OCI-LY3 (cell line): ENCODE measurements at regions not wholly inside any gene's neighbourhood (a gene's known extent, or its start where the extent isn't known, plus 50 kb on each side); places are given as distances from the start of the nearest gene placed in this dataset.
"Not testable (repeated sequence)": the region's sequence is repeated elsewhere in the genome, so short reads cannot be mapped to it uniquely, and the experiment has no call there.

ENCODE experiments used
- H2AFZ ChIP-seq: fragments of 200-600, 300-600 bp; shearing (Covaris generic); 2 replicates; pipeline ENCODE4 v1.6.0; 2014; ENCODE audit warnings: antibody characterized with exemption, low read depth, low read length
- H3K27ac ChIP-seq: fragments of 200-600, 300-600 bp; sonication (generic); 2 replicates; pipeline ENCODE4 v1.5.1; 2014; ENCODE audit warnings: mild to moderate bottlenecking, low read length, moderate library complexity, mixed read lengths
- H3K27me3 ChIP-seq: fragments of 200-600, 300-600 bp; sonication (generic); 2 replicates; pipeline ENCODE4 v1.6.1; 2014; ENCODE audit warnings: low read depth, low read length, mixed read lengths
- H3K36me3 ChIP-seq: fragments of 200-600, 300-600 bp; sonication (generic); replicated peaks from 2 replicates; pipeline ENCODE3; 2014; ENCODE audit warnings: low read depth, low read length, mixed read lengths
- H3K4me1 ChIP-seq: fragments of 300-600, 200-600 bp; sonication (generic); 2 replicates; pipeline ENCODE4 v1.6.1; 2014; ENCODE audit warnings: low read length, mixed read lengths
- H3K4me2 ChIP-seq: fragments of 200-600, 300-600 bp; sonication (generic); 2 replicates; pipeline ENCODE4 v1.6.1; 2014; ENCODE audit warnings: low read length, mixed read lengths
- H3K4me3 ChIP-seq: fragments of 300-600, 200-600 bp; sonication (generic); 2 replicates; pipeline ENCODE4 v1.5.1; 2014; ENCODE audit warnings: antibody characterized with exemption, mild to moderate bottlenecking, low read length, moderate library complexity
- H3K79me2 ChIP-seq: fragments of 300-600, 200-600 bp; shearing (Covaris generic); 2 replicates; pipeline ENCODE4 v1.6.1; 2014; ENCODE audit warnings: mild to moderate bottlenecking, low read length, mixed read lengths
- H3K9ac ChIP-seq: fragments of 300-600, 200-600 bp; shearing (Covaris generic); 2 replicates; pipeline ENCODE4 v1.6.0; 2014; ENCODE audit warnings: mild to moderate bottlenecking, low read length, moderate library complexity
- H3K9me3 ChIP-seq: fragments of 200-600, 300-600 bp; shearing (Covaris generic); 2 replicates; pipeline ENCODE4 v1.6.1; 2014; ENCODE audit warnings: low read length, mixed read lengths; ENCODE audit not compliant: insufficient read depth
- H4K20me1 ChIP-seq: fragments of 200-600, 300-600 bp; sonication (generic); 2 replicates; pipeline ENCODE4 v1.6.1; 2016; ENCODE audit warnings: low read length, mixed read lengths; ENCODE audit not compliant: insufficient read depth
- CTCF ChIP-seq: fragments of 200-600, 300-600 bp; sonication (generic); IDR thresholded peaks from 2 replicates; pipeline ENCODE4 v1.5.1; 2014; ENCODE audit warnings: antibody characterized with exemption, low read length, low read depth
- EZH2phosphoT487 ChIP-seq: fragments of 200-600 bp; shearing (Covaris generic); IDR thresholded peaks from 2 replicates; pipeline ENCODE4 v1.6.1; 2018; ENCODE audit warnings: antibody characterized with exemption, mixed run types, low read depth

- H3K4me2 ChIP-seq, result no peak overlapping the region
- no peaks in the 10 kb centered on the region for H3K9me3 ChIP-seq
- no peaks in the 10 kb centered on the region for H3K4me1 ChIP-seq
- no peak overlapping the region for H2AFZ ChIP-seq
- H3K36me3 ChIP-seq, result no peaks in the 10 kb centered on the region
- no peak overlapping the region for H3K27ac ChIP-seq
- H3K9ac ChIP-seq, result no peak overlapping the region
- H3K79me2 ChIP-seq, result no peaks in the 10 kb centered on the region
- no peaks in the 10 kb centered on the region for H3K27me3 ChIP-seq
- TF ChIP-seq CTCF, result no peak
- no peak for TF ChIP-seq EZH2phosphoT487
- H3K4me3 ChIP-seq, result no peak overlapping the region
- H4K20me1 ChIP-seq, result no peaks in the 10 kb centered on the region
Measured at GRCh38 chrX:28408017-28408723, 179.1 kb upstream of the IL1RAPL1 start.

- Histone ChIP-seq H2AFZ (no peak overlapping the region), H3K9me3 (no peaks in the 10 kb centered on the region), H4K20me1 (no peaks in the 10 kb centered on the region), H3K36me3 (no peaks in the 10 kb centered on the region), H3K9ac (no peak overlapping the region), H3K4me1 (no peaks in the 10 kb centered on the region), H3K79me2 (no peaks in the 10 kb centered on the region), H3K27ac (no peak overlapping the region), H3K4me3 (no peak overlapping the region), H3K4me2 (no peak overlapping the region), H3K27me3 (no peaks in the 10 kb centered on the region)
- TF ChIP-seq CTCF (no peak), EZH2phosphoT487 (no peak)
Measured at GRCh38 chrX:28398342-28398741, 188.9 kb upstream of the IL1RAPL1 start.

GRCh38 chrX:28391528-28391927 is 195.7 kb upstream of the IL1RAPL1 start:
- no peak for TF ChIP-seq CTCF
- no peak for TF ChIP-seq EZH2phosphoT487
- Histone ChIP-seq H3K4me3 (no peak overlapping the region), H3K4me1 (no peaks in the 10 kb centered on the region), H3K79me2 (no peaks in the 10 kb centered on the region), H2AFZ (no peak overlapping the region), H3K9ac (no peak overlapping the region), H4K20me1 (no peaks in the 10 kb centered on the region), H3K4me2 (no peak overlapping the region), H3K27me3 (no peaks in the 10 kb centered on the region), H3K36me3 (no peaks in the 10 kb centered on the region), H3K9me3 (no peaks in the 10 kb centered on the region), H3K27ac (no peak overlapping the region)

- Histone ChIP-seq H3K27me3 (no peaks in the 10 kb centered on the region), H3K4me2 (no peak overlapping the region), H3K9ac (no peak overlapping the region), H3K27ac (no peak overlapping the region), H4K20me1 (no peaks in the 10 kb centered on the region), H3K9me3 (no peaks in the 10 kb centered on the region), H3K36me3 (no peaks in the 10 kb centered on the region), H3K79me2 (no peaks in the 10 kb centered on the region), H3K4me1 (no peaks in the 10 kb centered on the region), H3K4me3 (no peak overlapping the region), H2AFZ (no peak overlapping the region)
- TF ChIP-seq CTCF (no peak), EZH2phosphoT487 (no peak)
Measured at GRCh38 chrX:28379103-28379502, 208.1 kb upstream of the IL1RAPL1 start.

- H4K20me1 ChIP-seq, result not testable (repeated sequence)
Measured at GRCh38 chrX:28367649-28368048, 219.6 kb upstream of the IL1RAPL1 start.

More at GRCh38 chrX:28367649-28368048, 219.6 kb upstream of the IL1RAPL1 start:
- H3K36me3 ChIP-seq, H3K4me2 ChIP-seq, H2AFZ ChIP-seq, H3K4me1 ChIP-seq, H3K9me3 ChIP-seq, H3K79me2 ChIP-seq, H3K27ac ChIP-seq, H3K4me3 ChIP-seq, H3K9ac ChIP-seq, H3K27me3 ChIP-seq: not testable (repeated sequence)
